Subcutaneous abdominal adipose tissue (tissue), 5 donors: ENCODE measurements at regions not wholly inside any gene's neighbourhood (a gene's known extent, or its start where the extent isn't known, plus 50 kb on each side); places are given as distances from the start of the nearest gene placed in this dataset.

ENCODE experiments used
- H3K27ac ChIP-seq: one replicate; pipeline ENCODE4 v1.7.0; 2013; ENCODE audit warnings: low read depth, mild to moderate bottlenecking, inconsistent platforms, low read length, moderate library complexity
- H3K27me3 ChIP-seq, 5 donors: one replicate each; pipeline ENCODE4 v1.7.0; 2013; ENCODE audit warnings: low read length in 5 of 5, inconsistent platforms in 1 of 5; ENCODE audit not compliant: control insufficient read depth in 5 of 5, insufficient read depth in 4 of 5
- H3K36me3 ChIP-seq, 5 donors: one replicate each; pipeline ENCODE4 v1.7.0; 2013; ENCODE audit warnings: low read length in 5 of 5; ENCODE audit not compliant: control insufficient read depth in 5 of 5, insufficient read depth in 5 of 5
- H3K4me1 ChIP-seq, 5 donors: one replicate each; pipeline ENCODE4 v1.7.0; 2013; ENCODE audit warnings: low read length in 5 of 5, mild to moderate bottlenecking in 3 of 5, moderate library complexity in 1 of 5; ENCODE audit not compliant: control insufficient read depth in 5 of 5, insufficient read depth in 5 of 5
- H3K4me3 ChIP-seq, 5 donors: one replicate each; pipeline ENCODE4 v1.7.0; 2013; ENCODE audit warnings: low read length in 5 of 5, low read depth in 1 of 5
- H3K9ac ChIP-seq, 5 donors: one replicate each; pipeline ENCODE4 v1.7.0; 2013; ENCODE audit warnings: low read length in 5 of 5, mild to moderate bottlenecking in 4 of 5, moderate library complexity in 3 of 5
- H3K9me3 ChIP-seq, 5 donors: one replicate each; pipeline ENCODE4 v1.7.0; 2013; ENCODE audit warnings: low read length in 5 of 5; ENCODE audit not compliant: control insufficient read depth in 5 of 5
- donor health status: healthy.
- donor health status: healthy.
- donor health status: healthy.
- donor health status: healthy.
- donor health status: healthy.

DNA sequence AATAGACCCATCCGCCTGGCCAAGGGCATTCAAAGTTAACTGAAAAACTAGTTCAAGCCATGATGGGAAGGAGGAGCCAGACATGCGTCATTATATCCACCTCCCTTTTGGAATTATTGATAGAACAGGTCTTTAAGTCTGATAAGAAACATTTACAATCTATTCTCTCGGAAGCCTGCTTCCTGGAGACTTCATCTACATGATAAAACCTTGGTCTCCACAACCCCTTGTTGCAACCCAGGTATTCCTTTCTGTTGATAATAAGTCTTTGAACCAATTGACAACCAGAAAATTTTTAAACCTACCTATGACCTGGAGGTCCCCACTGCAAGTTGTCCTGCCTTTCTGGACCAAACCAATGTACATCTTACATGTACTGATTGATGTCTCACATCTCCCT is 451.3 kb downstream of the NAF1 start:
- Histone ChIP-seq H3K9ac (no peak overlapping the region), H3K36me3 (no peaks in the 10 kb centered on the region), H3K27me3 (no peaks in the 10 kb centered on the region), H3K27ac (no peak overlapping the region), H3K9me3 (no peaks in the 10 kb centered on the region), H3K4me1 (no peaks in the 10 kb centered on the region), H3K4me3 (no peak overlapping the region)

DNA sequence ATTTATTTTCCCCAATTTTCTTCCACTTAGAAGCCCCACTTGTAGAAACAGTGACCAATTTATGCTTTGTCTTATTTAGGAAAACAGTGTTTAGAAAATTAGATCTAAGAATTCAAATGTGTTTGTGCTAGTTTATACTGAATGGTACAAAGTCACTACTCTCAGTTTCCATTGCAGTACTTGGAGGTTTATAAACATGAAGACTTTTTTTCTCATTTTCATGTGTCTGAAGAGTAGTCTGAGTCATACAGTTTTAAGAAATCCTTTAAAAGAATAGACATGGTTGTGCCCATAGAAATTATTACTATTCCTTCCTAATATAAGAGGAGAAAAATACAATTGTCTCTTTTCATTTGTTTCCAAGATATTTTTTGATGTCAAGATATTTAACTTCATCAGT is 458.7 kb downstream of the NAF1 start:
- H3K36me3 ChIP-seq: no peaks in the 10 kb centered on the region
- H3K4me3 ChIP-seq: no peak overlapping the region
- H3K9me3 ChIP-seq: no peaks in the 10 kb centered on the region
- H3K4me1 ChIP-seq: no peaks in the 10 kb centered on the region
- no peak overlapping the region for H3K9ac ChIP-seq
- no peak overlapping the region for H3K27ac ChIP-seq
- no peaks in the 10 kb centered on the region for H3K27me3 ChIP-seq

DNA sequence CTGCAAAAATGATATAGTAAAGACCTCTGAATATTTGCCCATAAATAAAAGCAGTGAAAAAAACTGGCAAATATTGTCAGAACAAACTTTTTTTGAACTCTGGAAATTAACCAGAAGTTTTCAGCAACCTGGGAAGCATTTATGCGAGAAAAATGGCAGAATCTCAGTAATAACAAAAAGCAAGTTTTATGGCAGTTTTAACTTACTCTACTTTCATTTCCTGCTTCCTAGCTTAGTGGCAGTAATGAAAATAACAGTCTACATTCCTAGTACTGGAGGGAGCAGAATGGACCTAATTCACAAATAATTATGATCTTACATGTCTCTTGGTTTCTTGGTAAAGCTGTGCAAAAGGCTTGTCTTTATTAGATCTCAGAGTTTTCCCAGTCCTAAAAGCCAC is 460.1 kb downstream of the NAF1 start:
- no peaks in the 10 kb centered on the region for H3K9me3 ChIP-seq
- H3K27me3 ChIP-seq: no peaks in the 10 kb centered on the region
- H3K27ac ChIP-seq: no peak overlapping the region
- H3K36me3 ChIP-seq: no peaks in the 10 kb centered on the region
- H3K4me3 ChIP-seq: no peak overlapping the region
- H3K4me1 ChIP-seq: no peaks in the 10 kb centered on the region
- H3K9ac ChIP-seq: no peak overlapping the region

DNA sequence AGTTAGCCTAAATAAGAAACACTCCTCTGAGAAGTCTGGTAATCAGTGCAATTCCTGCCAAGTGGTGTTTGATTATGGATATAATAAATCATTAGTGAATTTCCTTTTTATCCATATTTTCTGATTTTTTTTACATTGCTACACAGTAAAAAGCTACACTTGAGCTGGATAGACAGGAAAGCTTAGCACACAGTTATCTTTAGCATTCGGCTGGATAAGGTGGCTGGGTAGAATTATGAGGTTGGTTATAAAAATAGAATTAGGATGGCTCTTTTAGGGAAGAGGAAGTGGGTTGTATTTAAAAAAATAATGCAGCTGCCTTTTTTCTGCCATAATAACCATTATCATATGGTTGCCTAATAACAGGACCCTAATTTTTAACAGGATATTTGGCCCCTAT is 460.6 kb downstream of the NAF1 start:
- H3K4me3 ChIP-seq: no peak overlapping the region
- no peaks in the 10 kb centered on the region for H3K4me1 ChIP-seq
- H3K9ac ChIP-seq: no peak overlapping the region
- no peak overlapping the region for H3K27ac ChIP-seq
- no peaks in the 10 kb centered on the region for H3K9me3 ChIP-seq
- H3K27me3 ChIP-seq: no peaks in the 10 kb centered on the region
- H3K36me3 ChIP-seq: no peaks in the 10 kb centered on the region

DNA sequence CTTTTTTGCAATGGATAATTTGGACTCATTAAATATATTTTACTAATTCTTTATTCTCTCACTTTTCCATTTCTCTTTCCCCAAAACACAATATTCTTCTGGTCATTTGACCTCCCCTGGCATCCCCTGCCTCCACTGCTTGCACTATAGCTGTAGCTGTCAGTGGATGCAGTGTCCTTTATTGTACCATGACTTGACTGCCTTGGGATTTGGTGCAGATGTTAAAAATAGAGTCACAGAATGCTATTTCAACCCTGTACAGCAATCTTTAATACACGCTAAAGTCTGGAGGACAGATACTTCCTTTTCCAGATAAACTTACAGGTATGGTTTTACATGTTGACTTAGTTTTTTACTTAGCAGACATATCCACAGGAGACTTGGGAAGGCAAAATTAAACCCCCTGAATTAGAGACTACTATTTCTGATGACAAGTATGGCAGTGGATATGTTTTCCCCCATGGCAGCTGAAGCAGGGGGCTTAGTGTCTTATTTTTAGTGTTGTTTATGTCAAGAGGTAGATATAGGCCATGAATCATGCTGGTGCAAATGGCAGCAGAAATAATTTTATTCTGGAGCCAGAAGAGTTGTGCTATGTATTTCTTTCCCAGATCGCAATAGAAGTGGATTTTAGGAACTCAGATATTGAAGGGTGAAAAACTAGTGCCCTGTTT is 461.4 kb downstream of the NAF1 start:
- H3K27me3 ChIP-seq: no peaks in the 10 kb centered on the region
- H3K4me3 ChIP-seq: no peak overlapping the region
- no peak overlapping the region for H3K9ac ChIP-seq
- H3K36me3 ChIP-seq: no peaks in the 10 kb centered on the region
- no peaks in the 10 kb centered on the region for H3K4me1 ChIP-seq
- no peaks in the 10 kb centered on the region for H3K9me3 ChIP-seq
- no peak overlapping the region for H3K27ac ChIP-seq

DNA sequence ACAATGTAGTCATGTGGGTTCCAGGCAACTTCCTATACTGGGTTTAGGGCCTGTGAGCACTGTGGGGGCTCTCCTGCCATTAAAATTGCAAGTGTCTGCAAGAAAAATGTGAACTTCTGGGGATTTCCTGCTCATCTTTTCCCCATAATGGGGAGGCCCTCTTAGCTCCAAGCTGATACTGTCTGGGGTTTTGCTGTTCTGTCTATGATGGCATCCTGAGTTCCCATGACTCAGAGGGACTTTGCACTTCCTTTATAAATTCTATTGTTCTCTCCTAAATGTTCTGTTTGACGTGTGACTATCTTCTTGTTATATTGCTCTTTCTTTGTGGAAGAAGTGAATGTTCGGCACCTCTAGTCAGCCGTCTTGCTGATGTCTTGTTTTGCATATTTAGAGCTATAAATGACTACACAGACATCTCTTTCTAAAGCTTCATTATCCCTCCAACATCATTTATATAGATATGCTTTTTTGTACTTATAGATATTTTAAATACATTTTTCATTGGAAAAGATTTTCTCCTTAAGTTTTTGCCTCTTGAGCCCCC is 465.8 kb downstream of the NAF1 start:
- Histone ChIP-seq H3K9me3 (no peaks in the 10 kb centered on the region), H3K4me3 (no peak overlapping the region), H3K4me1 (no peaks in the 10 kb centered on the region), H3K27me3 (no peaks in the 10 kb centered on the region), H3K36me3 (no peaks in the 10 kb centered on the region), H3K27ac (no peak overlapping the region), H3K9ac (no peak overlapping the region)

DNA sequence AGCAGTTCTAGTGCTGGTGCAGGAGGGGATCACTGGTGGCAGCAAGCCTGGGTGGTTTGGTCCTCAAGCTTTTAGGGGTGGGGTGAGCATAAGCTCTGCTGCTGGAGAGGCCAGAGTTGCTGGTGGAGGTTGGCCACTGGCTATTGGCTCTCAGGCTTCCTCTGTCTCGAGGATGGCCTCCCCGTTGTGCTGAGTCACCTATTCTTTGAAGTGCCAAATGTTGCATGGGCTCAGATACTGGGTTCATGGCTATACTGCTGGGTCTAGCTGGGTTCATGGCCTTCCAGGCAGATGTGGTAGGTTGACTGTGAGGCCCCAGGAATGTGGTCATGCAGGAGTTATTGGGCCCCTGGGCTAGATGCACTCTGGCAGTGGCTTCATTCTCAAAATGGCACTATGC is 466.3 kb downstream of the NAF1 start:
- Histone ChIP-seq H3K4me1 (no peaks in the 10 kb centered on the region), H3K9ac (no peak overlapping the region), H3K36me3 (no peaks in the 10 kb centered on the region), H3K27ac (no peak overlapping the region), H3K27me3 (no peaks in the 10 kb centered on the region), H3K4me3 (no peak overlapping the region), H3K9me3 (peaks cover 0 to 1% (median 0%) of the 10 kb centered on the region in 5 donors)

DNA sequence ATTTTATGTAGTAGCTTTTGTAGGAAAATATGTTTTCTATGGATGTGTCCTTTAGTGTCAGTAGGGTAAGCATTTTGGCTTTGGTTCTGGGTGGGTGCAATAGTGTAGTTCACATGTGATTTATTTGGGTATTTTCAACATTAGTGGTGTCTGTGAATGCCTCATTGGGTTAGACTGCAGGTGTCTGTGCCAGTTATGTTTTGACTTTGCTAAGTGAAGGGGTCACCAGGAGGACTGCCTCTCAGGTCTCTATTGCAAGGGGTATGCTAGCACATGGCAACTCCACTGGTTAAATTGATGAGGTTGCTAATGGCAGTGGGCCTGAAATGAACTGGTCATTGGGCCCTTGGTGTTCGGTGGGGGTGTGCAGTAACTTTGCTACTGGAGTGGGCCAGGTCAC is 467.1 kb downstream of the NAF1 start:
- Histone ChIP-seq H3K9ac (no peak overlapping the region), H3K27me3 (no peaks in the 10 kb centered on the region), H3K9me3 (peaks cover 0 to 6% (median 2%) of the 10 kb centered on the region in 5 donors), H3K27ac (no peak overlapping the region), H3K4me1 (no peaks in the 10 kb centered on the region), H3K4me3 (no peak overlapping the region), H3K36me3 (no peaks in the 10 kb centered on the region)

DNA sequence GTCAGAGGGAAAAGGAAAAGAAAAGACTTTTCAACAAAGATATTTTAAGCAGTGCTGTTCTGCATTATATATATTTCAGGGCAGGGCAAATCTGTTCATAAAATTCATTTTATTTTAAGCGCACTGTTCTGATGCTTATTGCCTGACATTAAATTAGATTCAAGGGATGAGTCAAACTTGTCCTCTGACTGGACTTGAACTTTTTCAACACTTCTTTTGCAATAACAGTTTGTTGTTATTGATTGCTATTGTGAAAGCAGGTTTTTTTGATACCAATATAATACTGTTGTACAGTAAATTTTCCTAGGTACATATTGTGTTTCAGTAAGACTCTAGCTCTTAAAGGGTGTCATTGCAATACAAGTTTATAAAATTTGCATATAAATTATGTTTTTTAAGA is 481.3 kb downstream of the NAF1 start:
- Histone ChIP-seq H3K27me3 (no peaks in the 10 kb centered on the region), H3K36me3 (no peaks in the 10 kb centered on the region), H3K27ac (no peak overlapping the region), H3K9me3 (no peaks in the 10 kb centered on the region), H3K9ac (no peak overlapping the region), H3K4me3 (no peak overlapping the region), H3K4me1 (no peaks in the 10 kb centered on the region)

DNA sequence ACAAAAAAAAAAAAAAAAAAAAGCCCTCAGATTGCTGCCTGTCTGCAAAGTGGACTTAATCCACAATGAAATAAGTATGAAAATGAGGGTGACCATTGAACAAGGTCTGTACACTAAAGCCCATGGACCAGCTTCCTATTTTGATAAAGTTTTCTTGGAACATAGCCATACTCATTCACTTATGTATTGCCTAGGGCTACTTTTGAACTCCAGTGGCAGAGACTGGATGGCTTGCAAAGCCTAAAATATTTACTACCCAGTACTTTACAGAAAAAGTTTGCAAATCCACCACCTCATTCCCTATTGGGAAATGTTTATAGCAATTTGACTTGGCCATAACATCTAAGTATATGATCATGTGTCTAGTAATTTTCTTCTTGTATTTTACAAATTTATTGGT is 481.7 kb downstream of the NAF1 start:
- no peaks in the 10 kb centered on the region for H3K4me1 ChIP-seq
- H3K4me3 ChIP-seq: no peak overlapping the region
- H3K36me3 ChIP-seq: no peaks in the 10 kb centered on the region
- no peak overlapping the region for H3K9ac ChIP-seq
- no peak overlapping the region for H3K27ac ChIP-seq
- no peaks in the 10 kb centered on the region for H3K27me3 ChIP-seq
- no peaks in the 10 kb centered on the region for H3K9me3 ChIP-seq

DNA sequence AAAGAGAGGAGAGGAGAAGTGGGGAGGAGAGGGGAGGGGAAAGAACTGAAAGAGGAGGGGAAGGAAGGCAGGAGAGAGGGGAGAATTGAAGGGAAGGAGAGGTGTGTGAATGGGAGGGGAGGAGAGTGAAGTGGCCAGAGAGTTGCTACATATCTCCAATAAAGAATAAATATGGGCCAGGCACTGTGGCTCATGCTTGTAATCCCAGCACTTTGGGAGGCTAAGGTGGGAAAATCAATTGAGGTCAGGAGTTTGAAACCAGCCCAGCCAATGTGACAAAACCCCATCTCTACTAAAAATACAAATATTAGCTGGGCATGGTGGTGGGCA is 482.4 kb downstream of the NAF1 start:
- H3K4me1 ChIP-seq: no peaks in the 10 kb centered on the region
- no peak overlapping the region for H3K9ac ChIP-seq
- H3K4me3 ChIP-seq: no peak overlapping the region
- no peaks in the 10 kb centered on the region for H3K36me3 ChIP-seq
- peaks cover 0 to 2% (median under 1%) of the 10 kb centered on the region in 5 donors for H3K9me3 ChIP-seq
- H3K27ac ChIP-seq: no peak overlapping the region
- H3K27me3 ChIP-seq: no peaks in the 10 kb centered on the region
